ENCODE measurements at regions not wholly inside any gene's neighbourhood (a gene's known extent, or its start where the extent isn't known, plus 50 kb on each side); places are given as distances from the start of the nearest gene placed in this dataset.

DNA sequence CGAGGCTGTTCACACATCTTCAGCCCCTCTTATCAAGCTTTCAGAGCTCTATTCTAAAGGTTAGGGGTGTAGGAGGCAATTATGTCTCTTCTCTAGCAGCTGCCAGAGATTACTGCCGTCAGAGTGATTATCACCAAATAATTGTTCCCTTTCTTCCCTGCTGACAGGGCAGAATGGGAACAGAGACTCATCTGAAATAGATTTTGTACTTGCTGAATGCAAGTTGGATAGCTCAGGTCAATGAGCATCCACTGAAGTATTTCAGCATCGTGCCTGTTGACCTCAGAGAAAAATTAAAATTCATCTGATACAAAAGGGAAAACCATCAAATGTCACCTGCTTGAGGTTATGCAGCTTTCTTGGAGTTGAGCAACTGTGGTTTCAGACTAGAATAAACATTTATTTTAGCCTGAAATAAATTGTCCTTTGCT, 213.7 kb upstream of the MAP3K1 start:
- TF ChIP-seq CTCF (IDR thresholded peaks at IDR 0.05) (no peak), POLR2AphosphoS5 (IDR thresholded peaks at IDR 0.05) (no peak), POLR2A (IDR thresholded peaks at IDR 0.05) (no peak)

Data from stomach (tissue), 4 donors.